HFFc6 (cell line): ENCODE measurements at regions not wholly inside any gene's neighbourhood (a gene's known extent, or its start where the extent isn't known, plus 50 kb on each side); places are given as distances from the start of the nearest gene placed in this dataset.

Source experiments
- DNase-seq: peaks from one replicate; pipeline ENCODE4 v3.0.0-alpha.2; 2018
- H3K27ac Mint-ChIP-seq: 2 replicates; pipeline ENCODE4 v1.8.0; 2020; ENCODE audit warnings: mild to moderate bottlenecking, mixed read lengths
- H3K27me3 Mint-ChIP-seq: 2 replicates; pipeline ENCODE4 v1.8.0; 2021; ENCODE audit warnings: mild to moderate bottlenecking, moderate library complexity, mixed read lengths; ENCODE audit not compliant: insufficient read depth
- H3K36me3 Mint-ChIP-seq: 2 replicates; pipeline ENCODE4 v1.8.0; 2021; ENCODE audit warnings: low read depth, mixed read lengths
- H3K4me1 Mint-ChIP-seq: 2 replicates; pipeline ENCODE4 v1.8.0; 2020; ENCODE audit warnings: low read depth, mixed read lengths
- H3K4me3 Mint-ChIP-seq: 2 replicates; pipeline ENCODE4 v1.8.0; 2020; ENCODE audit warnings: mild to moderate bottlenecking, moderate library complexity, mixed read lengths
- H3K9me3 Mint-ChIP-seq: 2 replicates; pipeline ENCODE4 v1.8.0; 2020; ENCODE audit warnings: mild to moderate bottlenecking, mixed read lengths
- CTCF ChIP-seq: fragments of 200-600 bp; sonication (generic); IDR thresholded peaks from 2 replicates; pipeline ENCODE4 v1.5.0; 2021; ENCODE audit warnings: antibody characterized with exemption, mild to moderate bottlenecking

GRCh38 chr11:115806056-115806455 lies 301.8 kb upstream of the CADM1 start:
- Mint-ChIP-seq H3K9me3 (peaks cover 53% of the 10 kb centered on the region), H3K27ac (no peak overlapping the region), H3K27me3 (no peaks in the 10 kb centered on the region; the same call in 1 of the 2 replicates), H3K4me3 (no peak overlapping the region), H3K36me3 (0 out of 2 replicates have a peak, but pooled peaks cover 4% of the 10 kb centered on the region), H3K4me1 (no peaks in the 10 kb centered on the region)
- TF ChIP-seq CTCF, result no peak
- no peak for DNase-seq

DNA sequence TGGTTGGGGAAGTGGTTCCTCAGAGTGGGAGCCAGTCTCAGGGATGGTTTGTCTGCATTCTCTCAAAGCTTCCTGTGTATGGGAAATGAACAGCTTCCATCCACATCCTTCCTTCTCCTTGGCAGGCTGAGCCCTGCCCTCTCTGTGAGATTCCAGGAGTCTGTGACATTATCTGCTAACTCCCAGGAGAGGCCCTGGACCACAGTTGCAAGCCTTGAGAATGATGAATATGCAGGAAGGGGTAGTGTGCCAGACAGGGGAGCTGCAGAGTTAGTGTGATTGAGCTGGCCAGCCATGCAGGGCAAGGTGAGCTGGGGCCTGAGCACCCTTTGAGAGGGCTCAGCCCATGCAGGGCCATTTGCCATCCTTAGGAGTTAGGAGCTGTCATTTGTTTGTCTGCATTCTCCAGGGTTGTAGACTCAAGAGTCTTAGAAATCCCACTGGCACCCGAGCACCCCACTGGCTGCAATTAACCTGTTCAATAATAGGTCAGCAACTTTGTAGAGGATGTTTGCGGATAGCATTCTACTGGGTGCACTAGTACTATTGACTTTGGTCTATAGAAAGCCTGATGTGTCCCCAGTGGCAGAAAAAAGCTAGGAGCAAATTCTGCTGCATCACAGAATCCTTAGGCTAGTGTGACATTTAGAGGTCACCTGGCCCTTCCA lies 299.0 kb upstream of the CADM1 start:
- no peaks in the 10 kb centered on the region for H3K36me3 Mint-ChIP-seq
- no peaks in the 10 kb centered on the region for H3K27me3 Mint-ChIP-seq
- no peak overlapping the region for H3K27ac Mint-ChIP-seq
- TF ChIP-seq CTCF, result no peak
- no peaks in the 10 kb centered on the region for H3K4me1 Mint-ChIP-seq
- no peak overlapping the region for H3K4me3 Mint-ChIP-seq
- no peak for DNase-seq
- peaks cover 51% of the 10 kb centered on the region for H3K9me3 Mint-ChIP-seq

DNA sequence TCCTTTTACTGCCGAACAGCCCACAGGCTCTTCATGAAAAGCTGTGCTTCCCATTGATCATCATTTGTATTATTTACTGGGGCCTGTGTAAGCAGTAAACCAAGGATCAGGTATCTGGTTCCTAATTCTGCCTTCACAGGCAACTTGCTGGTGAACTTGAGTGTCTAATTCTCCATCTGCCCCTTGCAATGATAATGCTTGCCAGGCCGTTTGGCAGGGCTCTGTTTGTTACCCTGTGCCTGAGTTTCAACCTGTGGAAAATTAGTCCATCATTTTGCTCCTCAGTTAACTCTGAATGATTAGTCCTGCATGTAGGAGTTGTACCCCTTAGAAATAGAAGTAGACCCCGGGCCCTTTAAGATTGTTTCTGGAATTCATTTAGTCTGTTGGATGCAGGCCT lies 298.4 kb upstream of the CADM1 start:
- Mint-ChIP-seq H3K4me3 (no peak overlapping the region), H3K9me3 (peaks cover 49% of the 10 kb centered on the region), H3K36me3 (no peaks in the 10 kb centered on the region), H3K4me1 (no peaks in the 10 kb centered on the region), H3K27ac (no peak overlapping the region), H3K27me3 (no peaks in the 10 kb centered on the region)
- no peak for TF ChIP-seq CTCF
- DNase-seq, result no peak

DNA sequence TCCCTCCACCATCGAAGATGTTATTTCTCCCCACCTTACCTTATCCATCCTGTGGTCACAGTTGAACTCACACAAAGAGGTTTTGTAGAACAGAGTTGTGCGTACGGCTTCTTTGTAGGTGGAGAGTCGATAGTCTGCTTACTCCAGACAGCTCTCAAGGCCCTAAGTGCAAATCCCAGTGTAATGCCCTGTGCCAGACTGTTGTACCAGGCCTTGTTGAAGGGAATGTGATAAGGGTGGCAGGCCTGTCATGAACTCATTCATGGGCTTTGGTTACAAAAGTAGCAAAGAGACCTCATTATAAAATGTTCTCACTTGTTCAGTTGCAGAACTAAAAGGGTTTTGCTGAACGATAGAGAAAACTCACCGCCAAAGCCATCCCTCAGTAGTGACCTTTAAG lies 288.7 kb upstream of the CADM1 start:
- DNase-seq, result no peak
- Mint-ChIP-seq H3K27ac (no peak overlapping the region), H3K27me3 (peaks cover 2% of the 10 kb centered on the region), H3K4me1 (no peaks in the 10 kb centered on the region), H3K9me3 (peaks cover 55% of the 10 kb centered on the region), H3K4me3 (no peak overlapping the region), H3K36me3 (no peaks in the 10 kb centered on the region; the same call in 1 of the 2 replicates)
- no peak for TF ChIP-seq CTCF

DNA sequence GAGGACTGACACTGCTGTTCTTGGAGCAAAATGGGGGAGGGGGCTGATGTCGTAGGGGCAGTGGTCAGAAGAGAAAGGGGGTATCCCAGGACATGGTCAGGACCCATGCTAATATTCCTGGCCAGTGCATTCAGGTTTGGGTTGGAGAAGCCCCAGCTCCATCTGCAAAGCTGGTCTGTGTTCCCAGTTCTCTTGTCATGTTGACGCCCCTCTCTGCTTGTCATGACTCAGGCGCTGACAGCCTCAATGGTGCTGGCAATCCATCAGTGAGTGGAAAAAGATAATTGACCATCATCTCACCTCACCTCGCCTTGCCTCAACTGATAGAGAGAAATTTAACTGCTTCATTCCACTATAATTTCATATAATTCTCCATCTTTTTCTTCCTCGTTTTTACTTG lies 283.1 kb upstream of the CADM1 start:
- no peaks in the 10 kb centered on the region for H3K36me3 Mint-ChIP-seq
- no peak overlapping the region for H3K27ac Mint-ChIP-seq
- DNase-seq, result no peak
- H3K4me3 Mint-ChIP-seq, result no peak overlapping the region
- H3K27me3 Mint-ChIP-seq, result peaks cover 2% of the 10 kb centered on the region
- TF ChIP-seq CTCF, result no peak
- no peaks in the 10 kb centered on the region for H3K4me1 Mint-ChIP-seq
- peaks cover 62% of the 10 kb centered on the region for H3K9me3 Mint-ChIP-seq
